ENCODE measurements at regions not wholly inside any gene's neighbourhood (a gene's known extent, or its start where the extent isn't known, plus 50 kb on each side); places are given as distances from the start of the nearest gene placed in this dataset.

DNA sequence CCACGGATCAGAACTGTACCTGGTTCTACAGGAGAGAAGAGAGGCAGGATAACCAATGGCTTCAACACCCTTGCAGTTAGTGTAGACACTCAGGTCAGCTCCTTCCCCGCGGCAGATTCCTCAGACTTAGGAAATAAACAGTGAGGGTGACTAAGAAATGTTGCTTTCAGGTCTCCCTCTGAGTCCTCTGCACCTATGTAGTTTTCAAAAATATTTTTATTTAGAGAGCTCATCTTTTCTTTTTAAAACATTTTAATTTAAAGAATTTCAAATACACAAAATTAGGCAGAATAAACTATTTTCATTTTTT lies 195.2 kb downstream of the KLF12 start:
- DNase-seq: no peak
- peaks cover 44% of the 10 kb centered on the region for H3K36me3 Mint-ChIP-seq
- H3K27me3 Mint-ChIP-seq: no peaks in the 10 kb centered on the region
- H3K4me1 Mint-ChIP-seq: peaks cover 42% of the 10 kb centered on the region
- no peaks in the 10 kb centered on the region for H3K9me3 Mint-ChIP-seq
- H3K4me3 Mint-ChIP-seq: no peak overlapping the region
- H3K27ac Mint-ChIP-seq: no peak overlapping the region
- CTCF ChIA-PET: interaction anchor here (0.5 kb wide), 1 partner anchor 110 kb away, joined by 3 read pairs; no protein-coding TSS in a partner anchor

DNA sequence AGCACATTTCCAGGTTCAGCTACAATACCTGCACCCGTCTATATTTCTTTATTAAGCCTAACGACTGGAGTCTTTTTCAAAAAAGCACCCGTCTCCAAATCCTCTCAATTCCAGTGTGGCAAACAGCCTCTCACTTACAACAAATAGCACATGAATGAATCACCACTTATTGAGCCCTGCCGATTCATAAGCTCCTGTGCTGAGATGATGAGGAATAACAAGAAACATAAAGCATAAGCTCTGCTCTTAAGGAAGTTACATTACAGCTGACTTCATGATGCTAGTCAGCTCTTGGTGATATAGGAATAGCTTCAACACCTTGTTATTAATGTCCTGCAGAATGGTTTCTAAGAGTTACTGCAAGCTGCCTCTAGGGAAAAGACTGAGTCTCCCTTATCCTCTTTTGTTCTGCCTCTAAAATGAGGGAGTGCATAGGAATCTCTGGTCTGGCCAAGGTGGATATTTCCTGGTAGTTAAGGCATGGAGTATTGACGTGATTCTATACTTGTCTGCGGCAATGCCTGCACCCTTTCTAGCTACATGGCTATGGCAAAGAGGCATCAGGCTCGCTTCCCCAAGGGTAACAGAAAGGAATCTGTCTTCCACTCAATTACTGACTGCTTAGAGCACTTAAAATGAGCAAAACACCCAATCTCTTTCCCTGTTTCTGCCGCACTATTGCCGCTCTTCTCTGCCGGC lies 195.7 kb downstream of the KLF12 start:
- no peak overlapping the region for H3K27ac Mint-ChIP-seq
- no peak overlapping the region for H3K4me3 Mint-ChIP-seq
- peaks cover 46% of the 10 kb centered on the region for H3K36me3 Mint-ChIP-seq
- no peaks in the 10 kb centered on the region for H3K27me3 Mint-ChIP-seq
- CTCF ChIA-PET: interaction anchor here (0.5 kb wide), 1 partner anchor 111 kb away, joined by 3 read pairs; no protein-coding TSS in a partner anchor
- H3K4me1 Mint-ChIP-seq: peaks cover 42% of the 10 kb centered on the region
- H3K9me3 Mint-ChIP-seq: no peaks in the 10 kb centered on the region
- DNase-seq: no peak

- no peak for DNase-seq
These were observed 196.8 kb downstream of the KLF12 start for GRCh38 chr13:73937441-73937840.

DNA sequence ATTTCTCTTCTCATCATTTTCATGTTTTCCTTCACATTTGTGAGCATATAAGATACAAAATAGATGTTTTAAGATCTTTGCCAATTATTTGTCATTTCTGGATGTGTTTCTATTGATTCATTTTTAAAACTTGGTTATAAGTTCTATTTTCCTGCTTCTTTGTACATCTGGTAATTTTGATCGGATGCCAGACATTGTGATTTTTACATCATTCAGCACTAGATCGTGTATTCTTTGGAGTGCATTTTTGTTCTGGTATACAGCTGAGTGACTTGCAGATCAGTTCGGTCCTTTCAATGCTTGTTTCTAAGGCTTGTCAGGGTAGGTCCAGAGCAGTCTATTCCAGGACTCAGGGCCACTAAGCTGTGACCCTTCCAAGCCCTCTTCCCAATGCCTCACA lies 198.2 kb downstream of the KLF12 start:
- H3K27me3 Mint-ChIP-seq: no peaks in the 10 kb centered on the region
- H3K36me3 Mint-ChIP-seq: peaks cover 30% of the 10 kb centered on the region
- DNase-seq: no peak
- CTCF ChIA-PET: interaction anchor here (0.8 kb wide), 1 partner anchor 56 kb away, joined by 3 read pairs; no protein-coding TSS in a partner anchor
- H3K27ac Mint-ChIP-seq: no peak overlapping the region
- no peak overlapping the region for H3K4me3 Mint-ChIP-seq
- H3K9me3 Mint-ChIP-seq: no peaks in the 10 kb centered on the region
- H3K4me1 Mint-ChIP-seq: peaks cover 37% of the 10 kb centered on the region

More at GRCh38 chr13:73937441-73937840, 196.8 kb downstream of the KLF12 start:
- H3K4me1 Mint-ChIP-seq: peaks cover 37% of the 10 kb centered on the region
- no peak overlapping the region for H3K27ac Mint-ChIP-seq
- H3K4me3 Mint-ChIP-seq: no peak overlapping the region
- no peaks in the 10 kb centered on the region for H3K27me3 Mint-ChIP-seq
- no peaks in the 10 kb centered on the region for H3K9me3 Mint-ChIP-seq
- CTCF ChIA-PET: interaction anchor here (0.7 kb wide), 1 partner anchor 38 kb away, joined by 3 read pairs; no protein-coding TSS in a partner anchor
- H3K36me3 Mint-ChIP-seq: peaks cover 37% of the 10 kb centered on the region

DNA sequence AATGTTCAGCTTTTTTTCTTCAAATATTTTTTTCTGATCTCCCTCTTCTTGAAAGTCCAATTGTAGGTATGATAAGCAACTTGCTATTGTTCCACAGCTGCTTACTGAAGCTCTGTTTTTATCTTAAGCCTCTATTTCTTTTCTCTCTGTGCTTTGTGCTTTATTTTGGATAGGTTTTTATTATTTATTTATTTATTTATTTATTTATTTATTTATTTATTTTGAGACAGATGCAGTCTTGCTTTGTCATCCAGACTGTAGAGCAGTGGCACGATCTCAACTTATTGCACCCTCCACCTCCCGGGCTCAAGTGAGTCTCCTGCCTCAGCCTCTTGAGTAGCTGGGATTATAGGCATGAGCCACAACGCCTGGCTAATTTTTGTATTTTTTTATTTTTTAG lies 199.4 kb downstream of the KLF12 start:
- CTCF ChIA-PET: no interaction called here
- H3K9me3 Mint-ChIP-seq: no peaks in the 10 kb centered on the region
- no peaks in the 10 kb centered on the region for H3K27me3 Mint-ChIP-seq
- no peak overlapping the region for H3K27ac Mint-ChIP-seq
- no peak for DNase-seq
- peaks cover 27% of the 10 kb centered on the region for H3K4me1 Mint-ChIP-seq
- no peak overlapping the region for H3K4me3 Mint-ChIP-seq
- H3K36me3 Mint-ChIP-seq: peaks cover 21% of the 10 kb centered on the region

- Mint-ChIP-seq H3K4me1 (peaks cover 23% of the 10 kb centered on the region), H3K27ac (no peak overlapping the region)
- CTCF ChIA-PET: no interaction called here
These were observed 200.0 kb downstream of the KLF12 start for GRCh38 chr13:73934215-73934641.

DNA sequence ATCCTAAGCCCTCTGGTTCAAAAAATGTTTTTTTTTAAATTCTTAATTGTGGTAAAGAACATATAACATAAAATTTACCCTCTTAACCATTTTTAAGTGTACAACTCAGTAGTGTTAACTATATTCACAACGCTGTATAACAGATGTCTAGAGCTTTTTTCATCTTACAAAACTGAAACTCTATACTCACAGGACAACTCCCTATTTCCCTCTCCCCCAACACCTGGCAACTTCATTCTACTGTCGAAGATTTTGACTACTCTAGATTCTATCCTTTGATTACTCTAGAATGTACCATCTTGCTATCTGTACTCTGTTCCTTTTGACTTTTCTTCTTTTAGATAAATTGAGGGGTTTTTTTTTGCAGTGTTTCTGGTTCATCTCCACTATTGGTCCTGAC lies 200.4 kb downstream of the KLF12 start:
- H3K9me3 Mint-ChIP-seq: no peaks in the 10 kb centered on the region
- no peak for DNase-seq
- no peak overlapping the region for H3K27ac Mint-ChIP-seq
- no peaks in the 10 kb centered on the region for H3K27me3 Mint-ChIP-seq
- H3K4me3 Mint-ChIP-seq: no peak overlapping the region
- CTCF ChIA-PET: no interaction called here
- H3K4me1 Mint-ChIP-seq: peaks cover 23% of the 10 kb centered on the region
- H3K36me3 Mint-ChIP-seq: peaks cover 21% of the 10 kb centered on the region

More at GRCh38 chr13:73934215-73934641, 200.0 kb downstream of the KLF12 start:
- Mint-ChIP-seq H3K9me3 (no peaks in the 10 kb centered on the region), H3K4me3 (no peak overlapping the region), H3K36me3 (peaks cover 21% of the 10 kb centered on the region), H3K27me3 (no peaks in the 10 kb centered on the region)
- no peak for DNase-seq

- peaks cover 21% of the 10 kb centered on the region for H3K36me3 Mint-ChIP-seq
- DNase-seq: no peak
- CTCF ChIA-PET: no interaction called here
- H3K4me3 Mint-ChIP-seq: no peak overlapping the region
- H3K27me3 Mint-ChIP-seq: no peaks in the 10 kb centered on the region
- H3K4me1 Mint-ChIP-seq: peaks cover 23% of the 10 kb centered on the region
- H3K27ac Mint-ChIP-seq: no peak overlapping the region
- no peaks in the 10 kb centered on the region for H3K9me3 Mint-ChIP-seq
These were observed 202.1 kb downstream of the KLF12 start for GRCh38 chr13:73932091-73932490.

DNA sequence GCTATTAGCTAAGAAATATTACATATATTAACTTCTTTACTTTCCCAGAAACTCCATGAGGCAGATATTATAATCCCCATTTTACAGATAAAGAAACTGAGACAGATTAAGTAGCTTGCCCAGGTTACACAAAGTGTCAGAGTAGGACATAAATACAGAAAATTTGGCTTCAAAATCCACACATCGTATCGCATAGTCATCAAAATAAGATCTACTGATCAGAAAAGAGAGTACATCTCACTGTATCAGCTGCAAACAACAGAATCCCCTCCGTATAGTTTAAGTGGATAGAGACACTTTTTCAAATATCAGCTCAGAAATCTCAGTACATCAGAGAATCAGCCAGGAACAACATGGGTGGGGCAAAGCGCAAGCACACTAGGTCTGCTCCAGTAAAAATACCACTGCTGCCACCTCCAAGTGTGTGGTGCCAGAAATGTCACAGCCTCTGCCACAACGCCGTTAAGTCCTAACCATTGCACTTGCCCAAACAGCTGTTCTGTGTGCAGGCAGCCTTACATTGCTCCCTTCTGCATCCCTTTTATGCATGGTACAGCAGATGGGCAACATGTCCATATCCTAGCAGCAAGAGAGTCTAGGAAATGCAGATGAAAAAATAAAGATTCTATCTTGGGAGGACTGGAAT lies 204.8 kb downstream of the KLF12 start:
- Mint-ChIP-seq H3K4me1 (peaks cover 30% of the 10 kb centered on the region), H3K27ac (no peak overlapping the region), H3K36me3 (peaks cover 14% of the 10 kb centered on the region), H3K27me3 (no peaks in the 10 kb centered on the region), H3K4me3 (no peak overlapping the region), H3K9me3 (no peaks in the 10 kb centered on the region)
- CTCF ChIA-PET: interaction anchor here (0.6 to 1.1 kb wide), 2 partner anchors 13 to 80 kb away, joined by 3 to 4 read pairs; no protein-coding TSS in a partner anchor
- DNase-seq: no peak

DNA sequence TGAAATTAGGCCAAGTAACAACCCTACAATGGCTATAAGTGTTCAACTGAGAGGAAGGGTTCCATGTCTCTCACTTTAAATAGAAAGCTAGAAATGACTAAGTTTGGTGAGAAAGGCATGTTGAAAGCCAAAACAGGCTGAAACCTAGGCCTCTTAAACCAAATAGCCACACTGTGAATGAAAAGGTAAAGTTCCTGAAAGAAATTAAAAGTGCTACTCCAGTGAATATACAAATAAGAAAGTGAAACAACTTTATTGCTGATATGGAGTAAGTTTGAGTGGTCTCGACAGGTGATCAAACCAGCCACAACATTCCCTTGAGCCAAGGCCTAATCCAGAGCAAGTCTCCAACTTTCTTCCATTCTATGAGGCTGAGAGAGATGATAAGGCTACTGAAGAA lies 209.6 kb downstream of the KLF12 start:
- no peaks in the 10 kb centered on the region for H3K27me3 Mint-ChIP-seq
- no peak for DNase-seq
- no peak overlapping the region for H3K27ac Mint-ChIP-seq
- H3K4me3 Mint-ChIP-seq: no peak overlapping the region
- H3K4me1 Mint-ChIP-seq: peaks cover 19% of the 10 kb centered on the region
- CTCF ChIA-PET: no interaction called here
- no peaks in the 10 kb centered on the region for H3K9me3 Mint-ChIP-seq
- peaks cover 7% of the 10 kb centered on the region for H3K36me3 Mint-ChIP-seq

DNA sequence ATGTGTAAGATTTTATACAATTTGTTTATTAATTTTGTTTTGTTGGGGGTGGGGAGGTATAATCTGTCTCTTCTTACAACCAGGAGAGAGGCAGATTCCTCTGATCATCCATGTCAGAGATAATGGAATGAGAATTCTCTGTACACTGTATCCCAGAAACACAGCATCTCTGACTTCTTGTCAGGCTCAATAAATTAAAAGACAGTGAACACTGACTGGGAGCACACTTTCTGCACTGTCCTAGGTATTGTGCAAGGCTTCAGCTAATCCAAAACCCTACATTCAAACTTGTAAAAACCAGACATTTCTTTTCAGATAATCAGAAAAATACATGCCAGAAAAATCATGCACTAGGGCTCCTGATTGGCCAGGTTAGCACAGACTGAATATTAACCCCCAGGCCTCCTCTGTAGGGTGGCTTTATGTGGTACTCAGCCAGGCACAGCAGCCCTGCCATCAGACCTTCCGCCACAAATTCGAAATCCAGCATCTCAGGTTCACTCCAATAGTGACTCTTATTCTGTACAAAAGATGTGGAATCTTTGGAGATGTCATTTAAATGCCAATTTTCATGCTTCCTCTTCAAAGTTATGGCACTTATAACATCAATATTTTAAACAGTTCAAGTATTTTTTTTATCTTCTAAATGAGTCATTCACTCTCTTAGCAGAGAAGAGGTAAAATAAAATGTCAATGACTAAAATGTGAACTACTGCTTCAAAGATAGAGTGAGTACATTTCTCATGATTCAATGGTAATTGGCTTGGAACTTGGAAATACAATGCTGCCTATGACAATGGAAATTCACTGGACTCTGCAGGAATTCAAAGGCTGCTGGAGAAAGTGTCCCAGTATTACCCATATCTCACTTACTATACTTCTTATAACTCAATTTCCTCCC lies 211.5 kb downstream of the KLF12 start:
- H3K4me3 Mint-ChIP-seq: no peak overlapping the region
- no peak for DNase-seq
- H3K27ac Mint-ChIP-seq: no peak overlapping the region
- no peaks in the 10 kb centered on the region for H3K9me3 Mint-ChIP-seq
- H3K27me3 Mint-ChIP-seq: no peaks in the 10 kb centered on the region
- peaks cover 19% of the 10 kb centered on the region for H3K4me1 Mint-ChIP-seq
- H3K36me3 Mint-ChIP-seq: peaks cover 7% of the 10 kb centered on the region
- CTCF ChIA-PET: no interaction called here

- CTCF ChIA-PET: no interaction called here
- no peaks in the 10 kb centered on the region for H3K9me3 Mint-ChIP-seq
- peaks cover 4% of the 10 kb centered on the region for H3K4me1 Mint-ChIP-seq
- no peaks in the 10 kb centered on the region for H3K36me3 Mint-ChIP-seq
- no peak overlapping the region for H3K27ac Mint-ChIP-seq
- no peak for DNase-seq
- H3K27me3 Mint-ChIP-seq: no peaks in the 10 kb centered on the region
- H3K4me3 Mint-ChIP-seq: no peak overlapping the region
These were observed 215.5 kb downstream of the KLF12 start for GRCh38 chr13:73918691-73919090.

DNA sequence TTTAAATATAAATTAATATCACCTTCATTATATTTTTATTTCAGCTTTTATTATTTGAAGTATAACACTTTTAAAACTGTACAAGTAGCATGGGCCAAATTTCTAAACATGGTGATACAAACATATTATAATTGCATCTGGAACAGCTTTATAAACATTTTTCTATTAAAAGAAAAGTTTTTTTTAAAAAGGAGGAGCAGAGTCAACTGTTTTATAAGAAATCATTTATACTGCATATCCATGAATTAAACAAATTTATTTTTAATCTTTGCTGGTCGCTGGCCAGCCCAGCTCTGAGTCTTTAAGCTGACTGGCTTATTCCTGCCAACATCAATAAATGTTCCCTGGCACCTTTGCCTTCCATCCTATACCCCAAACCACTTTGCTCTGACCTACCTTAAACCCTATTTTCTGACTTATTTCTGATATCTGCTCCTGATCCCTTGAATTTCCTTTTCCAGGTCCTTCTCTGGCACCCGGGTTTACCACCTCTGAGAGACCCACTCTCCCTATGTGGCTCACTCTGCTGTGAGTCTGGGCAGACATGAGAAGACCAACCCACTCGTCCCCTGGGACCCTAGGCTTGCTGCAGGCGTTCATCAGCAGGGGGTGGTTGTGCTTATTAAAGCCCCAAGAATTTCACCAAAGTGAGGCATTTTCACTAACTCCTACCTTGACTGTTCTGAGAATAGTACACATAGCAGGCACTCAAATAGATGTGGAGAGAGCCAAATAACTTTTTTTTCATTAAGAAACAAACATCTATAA lies 220.3 kb downstream of the KLF12 start:
- CTCF ChIA-PET: interaction anchor here (0.7 kb wide), 1 partner anchor 545 kb away, joined by 3 read pairs; no protein-coding TSS in a partner anchor
- Mint-ChIP-seq H3K36me3 (no peaks in the 10 kb centered on the region), H3K27me3 (no peaks in the 10 kb centered on the region), H3K4me1 (peaks cover 3% of the 10 kb centered on the region), H3K27ac (no peak overlapping the region), H3K4me3 (no peak overlapping the region), H3K9me3 (peaks cover 2% of the 10 kb centered on the region)
- no peak for DNase-seq

Measured in activated naive CD4-positive, alpha-beta T cell treated with anti-CD3 and anti-CD28 coated beads, Interleukin-2, amount 10 ng/mL, durations not matched to agents 7 days and 5 days (primary cell).